PC-9 (cell line): ENCODE measurements at regions not wholly inside any gene's neighbourhood (a gene's known extent, or its start where the extent isn't known, plus 50 kb on each side); places are given as distances from the start of the nearest gene placed in this dataset.

Source experiments
- BruUV-seq: library from RNA; stranded (reverse); fragments of 400-500 nt; replicated peaks from 2 replicates; lab custom pipeline; 2021; lab: Mats Ljungman, UMichigan
- CTCF ChIA-PET: fragments of 300-600 bp; sonication (Branson Sonifier 250); formaldehyde crosslinking; loops from one replicate; lab custom pipeline; 2022; ENCODE audit warnings: antibody characterized with exemption; lab: Charles Lee
- POLR2A ChIA-PET: fragments of 300-600 bp; sonication (Branson Sonifier 250); formaldehyde crosslinking; loops from one replicate; lab custom pipeline; 2022; ENCODE audit warnings: antibody characterized with exemption; ENCODE audit not compliant: unreplicated experiment; lab: Charles Lee
- DNase-seq, 2 experiments: peaks; one replicate each; pipeline versions ENCODE4 v3.0.0 to v3.0.0-alpha.2; 2015 to 2022; ENCODE audit warnings: mixed read lengths in 1 of 2
- H2AFZ ChIP-seq: fragments of 200-600 bp; sonication (generic); 2 replicates; pipeline ENCODE4 v1.8.1; 2017; ENCODE audit warnings: antibody characterized with exemption
- H3F3A ChIP-seq: fragments of 200-600 bp; sonication (generic); 2 replicates; pipeline ENCODE4 v1.8.1; 2017; ENCODE audit warnings: antibody characterized with exemption, mild to moderate bottlenecking, low read depth; ENCODE audit not compliant: insufficient read depth
- H3K27ac ChIP-seq: fragments of 200-600 bp; sonication (generic); 2 replicates; pipeline ENCODE4 v1.6.1; 2016; ENCODE audit warnings: mixed run types
- H3K27me3 ChIP-seq: fragments of 200-600 bp; sonication (generic); 2 replicates; pipeline ENCODE4 v1.6.1; 2016; ENCODE audit warnings: low read depth, mixed run types; ENCODE audit not compliant: insufficient read depth
- H3K36me3 ChIP-seq: fragments of 200-600 bp; sonication (generic); 2 replicates; pipeline ENCODE4 v1.6.1; 2016; ENCODE audit warnings: low read depth, mixed run types
- H3K4me1 ChIP-seq: fragments of 200-600 bp; sonication (generic); replicated peaks from 2 replicates; pipeline ENCODE4 v1.6.1; 2016; ENCODE audit warnings: mixed run types; ENCODE audit not compliant: insufficient read depth
- H3K4me2 ChIP-seq: fragments of 200-600 bp; sonication (generic); 2 replicates; pipeline ENCODE4 v1.6.1; 2017; ENCODE audit warnings: mixed run types
- H3K4me3 ChIP-seq: fragments of 200-600 bp; sonication (generic); 2 replicates; pipeline ENCODE4 v1.6.1; 2016; ENCODE audit warnings: mixed run types
- H3K79me2 ChIP-seq: fragments of 200-600 bp; sonication (generic); 2 replicates; pipeline ENCODE4 v1.6.1; 2017; ENCODE audit warnings: low read depth, mixed run types
- H3K9me2 ChIP-seq: fragments of 200-600 bp; sonication (generic); 2 replicates; pipeline ENCODE4 v1.8.1; 2017; ENCODE audit warnings: mild to moderate bottlenecking; ENCODE audit not compliant: insufficient read depth
- H3K9me3 ChIP-seq: fragments of 200-600 bp; sonication (generic); 2 replicates; pipeline ENCODE4 v1.8.1; 2016; ENCODE audit warnings: low read depth; ENCODE audit not compliant: insufficient read depth
- H4K20me1 ChIP-seq: fragments of 200-600 bp; sonication (generic); 2 replicates; pipeline ENCODE4 v1.8.1; 2017; ENCODE audit not compliant: insufficient read depth
- CTCF ChIP-seq: fragments of 200-600 bp; sonication (generic); conservative IDR thresholded peaks from 2 replicates; pipeline ENCODE4 v1.6.1; 2017; ENCODE audit warnings: mixed run types, antibody characterized with exemption, mild to moderate bottlenecking, moderate library complexity
- EZH2 ChIP-seq: fragments of 200-600 bp; sonication (generic); IDR thresholded peaks from 2 replicates; pipeline ENCODE4 v1.8.0; 2017; ENCODE audit warnings: antibody characterized with exemption, low read depth
- intact Hi-C: fragments of 100-400 bp; cut with micrococcal nuclease; formaldehyde crosslinking; loops from one replicate; pipeline ENCODE4 v1.10.0; 2022; ENCODE audit not compliant: unreplicated experiment

- H3K4me2 ChIP-seq, result no peak overlapping the region
- no peaks in the 10 kb centered on the region for H3K27me3 ChIP-seq
- no peaks in the 10 kb centered on the region for H3K9me3 ChIP-seq
- CTCF ChIA-PET, result no interaction called here
- no peak for TF ChIP-seq EZH2
- no peak for TF ChIP-seq CTCF
- intact Hi-C loops, result no loop called here
- H2AFZ ChIP-seq, result no peak overlapping the region
- no peaks in the 10 kb centered on the region for H3F3A ChIP-seq
- BruUV-seq, result no TSS peak
- H3K36me3 ChIP-seq, result no peaks in the 10 kb centered on the region
- DNase-seq, result no peak
- H3K4me3 ChIP-seq, result no peak overlapping the region
- no peaks in the 10 kb centered on the region for H4K20me1 ChIP-seq
- no peaks in the 10 kb centered on the region for H3K79me2 ChIP-seq
- POLR2A ChIA-PET, result no interaction called here
- H3K9me2 ChIP-seq, result no peaks in the 10 kb centered on the region
- no peak overlapping the region for H3K27ac ChIP-seq
- H3K4me1 ChIP-seq, result no peaks in the 10 kb centered on the region
Observed at GRCh38 chr6:113508249-113508648, 348.9 kb upstream of the MARCKS start.

GRCh38 chr6:113511100-113511499 lies 346.0 kb upstream of the MARCKS start:
- ChIA-PET CTCF (no interaction called here), POLR2A (no interaction called here)
- no peaks in the 10 kb centered on the region for H3K4me1 ChIP-seq
- H3K79me2 ChIP-seq, result no peaks in the 10 kb centered on the region
- H2AFZ ChIP-seq, result no peak overlapping the region
- no peak overlapping the region for H3K27ac ChIP-seq
- H3K36me3 ChIP-seq, result no peaks in the 10 kb centered on the region
- no peaks in the 10 kb centered on the region for H3F3A ChIP-seq
- no peaks in the 10 kb centered on the region for H3K9me2 ChIP-seq
- BruUV-seq, result no TSS peak
- no peaks in the 10 kb centered on the region for H3K27me3 ChIP-seq
- no peaks in the 10 kb centered on the region for H3K9me3 ChIP-seq
- no peaks in the 10 kb centered on the region for H4K20me1 ChIP-seq
- H3K4me3 ChIP-seq, result no peak overlapping the region
- H3K4me2 ChIP-seq, result no peak overlapping the region
- intact Hi-C loops, result no loop called here
- no peak for TF ChIP-seq CTCF
- TF ChIP-seq EZH2, result no peak
- no peak for DNase-seq

- no peaks in the 10 kb centered on the region for H3K79me2 ChIP-seq
- no peak overlapping the region for H3K4me3 ChIP-seq
- H2AFZ ChIP-seq, result no peak overlapping the region
- H3K9me2 ChIP-seq, result no peaks in the 10 kb centered on the region
- ChIA-PET POLR2A (no interaction called here), CTCF (no interaction called here)
- BruUV-seq, result no TSS peak
- no peaks in the 10 kb centered on the region for H3K27me3 ChIP-seq
- TF ChIP-seq EZH2 (no peak), CTCF (no peak)
- intact Hi-C loops, result no loop called here
- no peaks in the 10 kb centered on the region for H3K36me3 ChIP-seq
- no peaks in the 10 kb centered on the region for H3K4me1 ChIP-seq
- no peak for DNase-seq
- no peak overlapping the region for H3K27ac ChIP-seq
- H3F3A ChIP-seq, result no peaks in the 10 kb centered on the region
- no peaks in the 10 kb centered on the region for H4K20me1 ChIP-seq
- H3K4me2 ChIP-seq, result no peak overlapping the region
- no peaks in the 10 kb centered on the region for H3K9me3 ChIP-seq
Observed at GRCh38 chr6:113512576-113512975, 344.6 kb upstream of the MARCKS start.
